HepG2 (cell line): ENCODE measurements at regions not wholly inside any gene's neighbourhood (a gene's known extent, or its start where the extent isn't known, plus 50 kb on each side); places are given as distances from the start of the nearest gene placed in this dataset.

Experiments
- ATAC-seq: fragments of 200-7000 bp; cut with Tn5 transposase; 3 replicates; pipeline ENCODE4 v1.9.1; 2020; ENCODE audit warnings: mild to moderate bottlenecking, moderate library complexity
- BruUV-seq: library from RNA; stranded (reverse); fragments of 400-500 nt; replicated peaks from 2 replicates; lab custom pipeline; 2021; lab: Mats Ljungman, UMichigan
- CTCF ChIA-PET: fragments of 300-600 bp; formaldehyde crosslinking; extraction: SDS; loops from one replicate; lab custom pipeline; 2021; ENCODE audit warnings: low total read pairs, inconsistent platforms, low intra/inter-chr PET ratio; lab: Yijun Ruan, JAX
- POLR2A ChIA-PET: fragments of 350-600 bp; sonication (Branson Sonifier 250); formaldehyde crosslinking; loops from one replicate; lab custom pipeline; 2020; ENCODE audit warnings: antibody characterized with exemption, inconsistent platforms; lab: Yijun Ruan, JAX
- DNase-seq: peaks from one replicate; pipeline ENCODE4 v3.0.0-alpha.2; 2015; ENCODE audit warnings: low spot score
- FAIRE-seq: peaks from 3 replicates; lab custom pipeline; 2011; peaks lifted over from hg19 to GRCh38; lab: Jason Lieb, UNC
- H2AFZ ChIP-seq: one replicate; pipeline ENCODE4 v1.6.1; 2011; ENCODE audit warnings: low read length, inconsistent platforms
- H3K27ac ChIP-seq: fragments of 300-600 bp; 3 replicates; pipeline ENCODE4 v1.8.0; 2011; ENCODE audit warnings: mixed run types, mild to moderate bottlenecking, mixed read lengths, low read length, inconsistent platforms; ENCODE audit not compliant: insufficient read depth; ENCODE audit errors: extremely low read length
- H3K27me3 ChIP-seq, 2 experiments: fragments of 200-600 bp in 1 of 2; 2 replicates in 1 of 2; 3 replicates in 1 of 2; pipeline versions ENCODE4 v1.6.0 to v1.8.0; 2011; ENCODE audit warnings: low read length in 2 of 2, mild to moderate bottlenecking in 2 of 2, moderate library complexity in 2 of 2, inconsistent platforms in 1 of 2; ENCODE audit not compliant: insufficient read depth in 2 of 2, control insufficient read depth in 1 of 2
- H3K36me3 ChIP-seq, 2 experiments: fragments of 200-600 bp in 1 of 2; replicated peaks in 1 of 2; 2 replicates in 1 of 2; 3 replicates in 1 of 2; pipeline versions ENCODE4 v1.5.1 to v1.8.0; 2011; ENCODE audit warnings: low read length in 2 of 2, inconsistent platforms in 1 of 2; ENCODE audit not compliant: insufficient read depth in 2 of 2, control insufficient read depth in 1 of 2
- H3K4me1 ChIP-seq: 2 replicates; pipeline ENCODE4 v1.5.1; 2012; ENCODE audit warnings: low read length, inconsistent platforms; ENCODE audit not compliant: insufficient read depth
- H3K4me2 ChIP-seq: 2 replicates; pipeline ENCODE4 v1.6.0; 2011; ENCODE audit warnings: low read depth, low read length, inconsistent platforms
- H3K4me3 ChIP-seq, 3 experiments: fragments of 200-600 bp in 1 of 3; sonication (generic), shearing (Covaris generic) in 1 of 3; replicated peaks in 1 of 3; 2 replicates each; pipeline ENCODE4 v1.5.1; 2011 to 2016; ENCODE audit warnings: low read length in 3 of 3, inconsistent platforms in 2 of 3, low read depth in 2 of 3, mild to moderate bottlenecking in 2 of 3, control low read depth in 1 of 3, mixed read lengths in 1 of 3; ENCODE audit not compliant: insufficient read depth in 1 of 3
- H3K79me2 ChIP-seq: one replicate; pipeline ENCODE4 v1.6.1; 2011; ENCODE audit warnings: low read length, inconsistent platforms; ENCODE audit not compliant: insufficient read depth
- H3K9ac ChIP-seq: 2 replicates; pipeline ENCODE4 v1.6.0; 2011; ENCODE audit warnings: mild to moderate bottlenecking, low read depth, low read length, inconsistent platforms; ENCODE audit not compliant: insufficient read depth
- H3K9me3 ChIP-seq: 2 replicates; pipeline ENCODE4 v1.5.1; 2012; ENCODE audit warnings: mild to moderate bottlenecking, low read length
- H4K20me1 ChIP-seq: 2 replicates; pipeline ENCODE4 v1.6.0; 2011; ENCODE audit warnings: inconsistent platforms, mild to moderate bottlenecking, low read length, moderate library complexity; ENCODE audit not compliant: insufficient read depth
- CC2D1A ChIP-seq: sonication (generic); formaldehyde crosslinking; IDR thresholded peaks from 2 replicates; pipeline ENCODE4 v1.8.1; 2023; ENCODE audit warnings: mild to moderate bottlenecking, missing genetic modification reagents
- HOXA9 ChIP-seq: sonication (generic); formaldehyde crosslinking; IDR thresholded peaks from 2 replicates; pipeline ENCODE4 v1.8.1; 2022; ENCODE audit warnings: missing genetic modification reagents, mild to moderate bottlenecking, moderate library complexity, borderline replicate concordance
- SMAD9 ChIP-seq: sonication (generic); formaldehyde crosslinking; IDR thresholded peaks from 2 replicates; pipeline ENCODE4 v1.5.1; 2020; ENCODE audit warnings: mild to moderate bottlenecking, missing genetic modification reagents
- SOX6 ChIP-seq, 2 experiments: fragments of 450-650 bp in 1 of 2; sonication (generic) in 1 of 2; formaldehyde crosslinking in 1 of 2; IDR thresholded peaks; 2 replicates each; pipeline versions ENCODE4 v1.4.0 to v1.6.1; 2017 to 2020; ENCODE audit warnings: antibody characterized with exemption in 1 of 2, mild to moderate bottlenecking in 1 of 2, missing genetic modification reagents in 1 of 2
- STAG1 ChIP-seq: sonication (generic); formaldehyde crosslinking; IDR thresholded peaks from 2 replicates; pipeline ENCODE4 v1.4.0; 2020; ENCODE audit warnings: missing genetic modification reagents
- TCF7L2 ChIP-seq: IDR thresholded peaks from 2 replicates; pipeline ENCODE4 v1.6.1; 2011; ENCODE audit warnings: mild to moderate bottlenecking, low read depth, low read length, moderate library complexity
- ZNF20 ChIP-seq: sonication (generic); formaldehyde crosslinking; IDR thresholded peaks from 2 replicates; pipeline ENCODE4 v1.4.0; 2020; ENCODE audit warnings: mild to moderate bottlenecking, moderate library complexity, missing genetic modification reagents
- WGBS: methylation state at CpG from one replicate; pipeline ENCODE4 v1.1.6; 2017; ENCODE audit warnings: low lambda C conversion rate; 5-methylcytosine and 5-hydroxymethylcytosine counted together
- in situ Hi-C: cut with HindIII; loops from 2 replicates; pipeline ENCODE4 v1.10.0; 2017; ENCODE audit warnings: low pct_unique_long_range_greater_than_20kb; ENCODE audit not compliant: extremely low pct_ligation_motif_present
- intact Hi-C: fragments of 100-400 bp; cut with micrococcal nuclease; formaldehyde crosslinking; loops from one replicate; pipeline ENCODE4 v1.10.0; 2022; ENCODE audit not compliant: unreplicated experiment
- TF ChIP-seq, protein P1 (sequence below): sonication (generic); formaldehyde crosslinking; IDR thresholded peaks from 2 replicates; pipeline ENCODE4 v1.8.1; 2023; ENCODE audit warnings: mild to moderate bottlenecking, moderate library complexity, missing genetic modification reagents
- TF ChIP-seq, protein P2 (sequence below), 2 experiments: fragments of 450-650 bp in 1 of 2; sonication (generic) in 1 of 2; formaldehyde crosslinking; IDR thresholded peaks; 2 replicates each; pipeline versions ENCODE4 v1.5.0 to v1.8.0; 2020 to 2022; ENCODE audit warnings: mild to moderate bottlenecking in 1 of 2, missing genetic modification reagents in 1 of 2

DNA sequence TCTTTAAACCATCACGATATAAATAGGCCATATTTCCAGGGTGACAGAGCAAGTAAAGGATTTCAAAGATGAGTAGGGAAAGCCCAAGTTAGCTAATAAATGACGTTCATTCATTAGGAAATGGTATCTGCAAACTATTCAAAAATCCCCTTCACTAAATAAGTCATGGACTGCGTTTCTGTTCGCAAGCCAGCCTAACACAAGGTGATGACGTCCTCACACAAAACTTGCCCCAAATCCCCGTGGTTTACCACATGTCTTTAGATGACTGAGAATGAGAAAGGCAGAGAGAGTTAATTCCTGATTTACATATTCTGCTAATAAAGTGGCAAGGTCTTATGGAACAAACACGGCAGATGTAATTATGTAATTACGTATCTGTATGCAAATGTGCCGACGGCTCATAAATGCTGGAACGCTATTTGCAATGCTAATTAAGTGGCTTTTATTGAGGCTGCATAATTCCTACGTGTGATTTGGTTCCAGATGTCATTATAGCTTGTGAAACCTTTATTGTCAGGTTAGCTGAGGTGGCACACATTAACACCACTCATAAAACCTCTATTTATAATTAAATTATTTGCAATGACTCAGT is 437.7 kb upstream of the FRG1 start:
- no peaks in the 10 kb centered on the region for H3K79me2 ChIP-seq
- H3K36me3 ChIP-seq = no peaks in the 10 kb centered on the region
- no peaks in the 10 kb centered on the region for H3K4me1 ChIP-seq
- no TSS peak for BruUV-seq
- H3K27me3 ChIP-seq = peaks cover 0 to 8% of the 10 kb centered on the region in 2 experiments; a peak in 1 of 5 replicates
- intact Hi-C loops (no loop called here), in situ Hi-C loops (no loop called here)
- POLR2A ChIA-PET = no interaction called here
- no peaks in the 10 kb centered on the region for H3K9me3 ChIP-seq
- no peak overlapping the region for H3K4me3 ChIP-seq
- H3K9ac ChIP-seq = no peak overlapping the region
- H3K4me2 ChIP-seq = no peak overlapping the region
- CTCF ChIA-PET = no interaction called here
- DNase-seq = no peak
- no peak for FAIRE-seq
- no peak overlapping the region for H3K27ac ChIP-seq
- 18% methylated on average over 12 of the region's 12 CpGs for WGBS
- H4K20me1 ChIP-seq = no peaks in the 10 kb centered on the region
- no peak for ATAC-seq
- no peak overlapping the region for H2AFZ ChIP-seq
- no peak for TF ChIP-seq SOX6 (IDR thresholded peaks at IDR 0.05)
- TF ChIP-seq SOX6 (CRISPR knock-in tag; IDR thresholded peaks at IDR 0.05) = no peak
- TF ChIP-seq CC2D1A (CRISPR knock-in tag) = no peak
- TF ChIP-seq HOXA9 (CRISPR knock-in tag) = no peak
- TF ChIP-seq STAG1 (CRISPR knock-in tag) = no peak
- no peak for TF ChIP-seq SMAD9 (CRISPR knock-in tag)
- no peak for TF ChIP-seq TCF7L2
- TF ChIP-seq ZNF20 (CRISPR knock-in tag) = no peak
- TF ChIP-seq, protein P1, sequence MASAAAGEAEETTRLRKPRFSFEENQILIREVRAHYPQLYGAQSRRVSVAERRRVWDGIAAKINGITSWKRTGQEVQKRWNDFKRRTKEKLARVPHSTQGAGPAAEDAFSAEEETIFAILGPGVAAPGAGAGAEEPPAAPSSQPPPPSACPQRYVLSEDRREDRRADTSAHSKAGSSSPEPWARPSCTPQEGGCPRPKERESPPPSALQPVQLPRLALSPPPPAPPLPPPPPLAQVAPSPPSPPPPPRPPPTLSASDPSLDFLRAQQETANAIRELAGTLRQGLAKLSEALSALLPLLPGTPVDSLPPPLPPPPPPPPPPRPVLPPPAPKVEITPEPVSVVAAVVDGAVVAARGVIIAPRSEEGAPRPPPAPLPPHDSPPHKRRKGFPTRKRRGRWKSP (CRISPR knock-in tag) = no peak
- TF ChIP-seq, protein P2, sequence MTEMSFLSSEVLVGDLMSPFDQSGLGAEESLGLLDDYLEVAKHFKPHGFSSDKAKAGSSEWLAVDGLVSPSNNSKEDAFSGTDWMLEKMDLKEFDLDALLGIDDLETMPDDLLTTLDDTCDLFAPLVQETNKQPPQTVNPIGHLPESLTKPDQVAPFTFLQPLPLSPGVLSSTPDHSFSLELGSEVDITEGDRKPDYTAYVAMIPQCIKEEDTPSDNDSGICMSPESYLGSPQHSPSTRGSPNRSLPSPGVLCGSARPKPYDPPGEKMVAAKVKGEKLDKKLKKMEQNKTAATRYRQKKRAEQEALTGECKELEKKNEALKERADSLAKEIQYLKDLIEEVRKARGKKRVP (CRISPR knock-in tag; IDR thresholded peaks at IDR 0.05) = no peak
